GM12872 (cell line): ENCODE measurements at regions not wholly inside any gene's neighbourhood (a gene's known extent, or its start where the extent isn't known, plus 50 kb on each side); places are given as distances from the start of the nearest gene placed in this dataset.

Experiments
- TF ChIP-seq, protein P1 (sequence below): IDR thresholded peaks from 3 replicates; pipeline ENCODE4 v1.5.1; 2011; ENCODE audit warnings: low read depth, mild to moderate bottlenecking, low read length, moderate library complexity; ENCODE audit not compliant: insufficient read depth

DNA sequence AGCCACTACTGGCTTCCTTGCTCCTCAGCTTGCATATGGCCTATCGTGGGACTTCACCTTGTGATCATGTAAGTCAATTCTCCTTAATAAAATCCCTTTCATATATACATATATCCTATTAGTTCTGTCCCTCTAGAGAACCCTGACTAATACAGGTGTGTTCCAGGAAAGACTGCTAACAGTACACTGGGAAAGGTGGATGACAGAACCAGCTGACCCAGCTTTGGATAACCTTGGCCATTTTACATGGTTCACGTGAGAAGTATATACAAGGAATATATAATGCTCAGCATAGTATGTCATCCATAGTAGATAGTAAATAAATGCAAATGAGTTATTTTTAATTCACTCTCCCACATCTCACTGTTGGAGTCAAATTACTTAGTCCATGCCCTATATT lies 1003.5 kb downstream of the SORCS3 start:
- TF ChIP-seq, protein P1, sequence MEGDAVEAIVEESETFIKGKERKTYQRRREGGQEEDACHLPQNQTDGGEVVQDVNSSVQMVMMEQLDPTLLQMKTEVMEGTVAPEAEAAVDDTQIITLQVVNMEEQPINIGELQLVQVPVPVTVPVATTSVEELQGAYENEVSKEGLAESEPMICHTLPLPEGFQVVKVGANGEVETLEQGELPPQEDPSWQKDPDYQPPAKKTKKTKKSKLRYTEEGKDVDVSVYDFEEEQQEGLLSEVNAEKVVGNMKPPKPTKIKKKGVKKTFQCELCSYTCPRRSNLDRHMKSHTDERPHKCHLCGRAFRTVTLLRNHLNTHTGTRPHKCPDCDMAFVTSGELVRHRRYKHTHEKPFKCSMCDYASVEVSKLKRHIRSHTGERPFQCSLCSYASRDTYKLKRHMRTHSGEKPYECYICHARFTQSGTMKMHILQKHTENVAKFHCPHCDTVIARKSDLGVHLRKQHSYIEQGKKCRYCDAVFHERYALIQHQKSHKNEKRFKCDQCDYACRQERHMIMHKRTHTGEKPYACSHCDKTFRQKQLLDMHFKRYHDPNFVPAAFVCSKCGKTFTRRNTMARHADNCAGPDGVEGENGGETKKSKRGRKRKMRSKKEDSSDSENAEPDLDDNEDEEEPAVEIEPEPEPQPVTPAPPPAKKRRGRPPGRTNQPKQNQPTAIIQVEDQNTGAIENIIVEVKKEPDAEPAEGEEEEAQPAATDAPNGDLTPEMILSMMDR: no peak

DNA sequence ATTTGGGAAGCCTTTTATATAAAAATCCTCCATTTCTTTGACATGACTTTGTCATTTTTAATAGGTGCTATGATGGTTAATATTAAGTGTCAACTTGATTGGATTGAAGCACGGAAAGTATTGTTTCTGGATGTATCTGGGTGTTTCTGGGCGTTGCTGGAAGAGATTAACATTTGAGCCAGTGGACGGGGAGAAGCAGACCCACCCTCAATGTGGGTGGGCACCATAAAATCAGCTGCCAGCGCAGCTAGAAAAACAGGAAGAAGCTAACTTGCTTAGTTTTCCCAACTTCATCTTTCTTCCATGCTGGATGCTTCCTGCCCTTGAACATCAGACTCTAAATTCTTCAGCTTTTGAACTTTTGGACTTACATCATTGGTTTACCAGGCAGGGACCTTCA lies 1003.0 kb downstream of the SORCS3 start:
- TF ChIP-seq, protein P1: no peak

DNA sequence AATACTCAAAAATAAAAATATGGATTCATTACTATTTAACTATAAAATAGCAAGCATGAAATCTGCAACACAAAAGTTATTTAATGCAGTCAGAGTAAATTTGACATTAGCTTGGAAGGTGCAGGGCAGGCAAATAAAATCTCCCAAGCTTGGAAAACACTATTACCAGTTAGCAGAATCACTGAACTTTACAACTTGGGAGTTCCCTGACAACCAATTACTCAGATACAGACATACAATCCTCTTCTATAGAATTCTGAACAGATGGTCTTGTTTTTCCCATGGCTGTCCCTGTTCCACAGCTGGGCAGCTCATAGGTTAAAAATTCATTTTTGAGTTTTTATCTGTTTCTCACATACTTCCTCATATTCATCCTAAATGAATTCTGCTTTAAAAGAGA lies 1002.6 kb downstream of the SORCS3 start:
- TF ChIP-seq, protein P1: no peak

DNA sequence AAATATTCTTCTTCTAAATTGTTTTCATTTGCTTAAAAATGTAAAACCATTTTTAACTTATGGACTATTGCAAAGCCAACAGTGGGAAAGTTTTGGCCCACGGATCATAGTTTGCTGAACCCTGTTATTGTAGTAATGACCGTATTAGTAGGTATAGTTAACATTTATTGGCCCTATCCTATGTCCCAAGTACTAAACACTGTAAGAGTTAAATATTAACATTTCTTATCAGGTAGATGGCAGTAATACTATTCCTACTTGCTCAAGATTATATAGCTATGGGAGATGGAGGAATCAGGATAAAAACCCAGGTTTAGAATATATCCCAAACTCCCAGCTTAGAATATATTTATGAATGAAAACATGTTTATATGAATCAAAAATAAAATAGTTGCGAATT lies 993.2 kb downstream of the SORCS3 start:
- TF ChIP-seq, protein P1: no peak

DNA sequence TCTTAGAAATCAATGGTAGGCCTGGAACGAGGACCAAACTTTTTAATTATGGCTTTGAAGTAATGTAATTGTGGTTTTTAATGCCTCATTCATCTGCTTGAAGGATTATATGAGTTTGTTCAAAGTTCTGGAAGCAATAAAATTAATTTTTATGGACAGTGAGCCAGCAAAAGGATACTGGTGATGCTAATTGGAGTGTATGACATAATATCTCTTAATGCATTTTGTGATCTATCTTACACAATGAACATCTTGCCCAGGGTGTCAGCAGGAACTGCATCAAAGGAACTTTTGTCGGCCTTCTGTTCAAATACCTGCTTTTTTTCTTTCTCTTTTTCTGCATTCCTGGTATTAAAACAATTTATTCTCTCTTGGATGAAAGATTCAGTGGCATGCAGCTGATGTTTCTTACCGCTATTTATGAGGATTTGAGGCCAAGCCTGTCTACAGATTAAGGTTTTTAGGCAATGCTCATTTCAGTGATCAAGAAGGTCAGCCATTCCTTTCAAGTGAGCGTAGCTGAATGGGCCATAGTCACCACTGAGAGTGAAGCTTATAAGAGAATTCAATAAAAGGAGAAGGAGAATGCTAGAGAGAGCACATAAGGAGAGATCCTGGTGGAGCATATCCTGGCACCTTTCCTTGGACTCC lies 974.8 kb downstream of the SORCS3 start:
- TF ChIP-seq, protein P1: no peak

DNA sequence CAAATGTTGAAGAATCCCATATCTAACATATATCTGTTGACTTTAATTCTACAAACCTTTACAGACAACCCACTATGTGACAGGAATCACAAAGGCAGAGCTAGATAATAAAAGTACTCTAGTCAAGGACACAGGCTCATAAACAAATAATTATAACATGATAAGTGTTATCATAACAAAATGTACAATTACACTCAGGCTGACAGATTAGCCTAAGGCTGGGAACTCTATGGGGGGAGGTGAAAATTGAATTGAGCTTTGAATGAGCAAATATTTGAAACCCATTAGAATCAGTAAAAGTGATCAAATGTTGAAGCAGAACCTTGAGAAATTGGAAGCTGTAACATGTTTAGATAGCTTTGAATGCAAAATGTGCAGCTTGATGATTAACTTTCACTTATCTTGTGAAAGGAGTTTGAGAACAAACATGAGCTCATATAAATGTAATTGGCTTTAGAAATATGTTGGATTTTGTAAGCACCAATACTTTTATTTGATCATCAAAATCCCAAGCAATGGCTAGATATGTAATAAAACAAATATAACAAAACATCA lies 970.2 kb downstream of the SORCS3 start:
- TF ChIP-seq, protein P1: no peak

DNA sequence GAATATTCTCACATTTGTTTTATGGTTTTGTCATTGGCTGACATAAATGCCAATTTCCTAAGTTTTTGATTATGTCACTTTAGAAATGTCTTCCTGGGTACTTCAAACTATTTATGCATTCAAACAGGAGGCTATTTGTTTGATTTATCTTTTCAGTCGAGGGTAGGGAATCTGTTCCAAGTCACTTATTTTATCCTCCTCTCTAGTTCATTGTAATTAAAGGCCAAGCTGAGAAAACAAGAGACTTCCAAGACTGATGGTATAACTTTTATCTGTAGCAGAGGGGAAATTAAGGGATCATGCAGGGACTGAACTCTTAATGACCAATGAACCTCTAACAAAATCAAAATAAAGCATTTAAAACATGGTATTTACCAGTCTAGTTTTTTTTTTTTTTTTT lies 968.4 kb downstream of the SORCS3 start:
- TF ChIP-seq, protein P1: no peak
